ENCODE measurements at regions not wholly inside any gene's neighbourhood (a gene's known extent, or its start where the extent isn't known, plus 50 kb on each side); places are given as distances from the start of the nearest gene placed in this dataset.

DNA sequence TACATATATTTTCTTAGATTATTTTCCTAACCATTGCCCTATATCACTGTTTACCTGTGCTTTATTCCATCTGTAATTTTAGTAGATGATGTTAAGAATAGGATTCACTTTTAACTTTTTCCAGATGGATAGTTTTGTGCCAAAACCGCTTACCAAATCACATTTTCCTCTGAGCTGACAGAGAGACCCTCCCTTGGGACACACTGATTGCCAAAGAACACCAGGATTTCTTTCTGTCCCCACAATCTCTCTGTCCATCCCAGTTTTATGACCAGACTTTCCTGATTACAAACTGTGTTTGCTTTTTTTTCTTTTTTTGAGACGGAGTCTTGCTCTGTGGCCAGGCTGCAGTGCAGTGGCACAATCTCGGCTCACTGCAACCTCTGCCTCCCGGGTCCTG is 81.3 kb upstream of the SPATA31C2 start:
- TF ChIP-seq, protein P1, sequence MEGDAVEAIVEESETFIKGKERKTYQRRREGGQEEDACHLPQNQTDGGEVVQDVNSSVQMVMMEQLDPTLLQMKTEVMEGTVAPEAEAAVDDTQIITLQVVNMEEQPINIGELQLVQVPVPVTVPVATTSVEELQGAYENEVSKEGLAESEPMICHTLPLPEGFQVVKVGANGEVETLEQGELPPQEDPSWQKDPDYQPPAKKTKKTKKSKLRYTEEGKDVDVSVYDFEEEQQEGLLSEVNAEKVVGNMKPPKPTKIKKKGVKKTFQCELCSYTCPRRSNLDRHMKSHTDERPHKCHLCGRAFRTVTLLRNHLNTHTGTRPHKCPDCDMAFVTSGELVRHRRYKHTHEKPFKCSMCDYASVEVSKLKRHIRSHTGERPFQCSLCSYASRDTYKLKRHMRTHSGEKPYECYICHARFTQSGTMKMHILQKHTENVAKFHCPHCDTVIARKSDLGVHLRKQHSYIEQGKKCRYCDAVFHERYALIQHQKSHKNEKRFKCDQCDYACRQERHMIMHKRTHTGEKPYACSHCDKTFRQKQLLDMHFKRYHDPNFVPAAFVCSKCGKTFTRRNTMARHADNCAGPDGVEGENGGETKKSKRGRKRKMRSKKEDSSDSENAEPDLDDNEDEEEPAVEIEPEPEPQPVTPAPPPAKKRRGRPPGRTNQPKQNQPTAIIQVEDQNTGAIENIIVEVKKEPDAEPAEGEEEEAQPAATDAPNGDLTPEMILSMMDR (IDR thresholded peaks at IDR 0.05; ENCODE audit: control insufficient read depth, extremely low read depth, insufficient read depth): no peak
- no peak for DNase-seq (ENCODE audit: low read depth)
- no peak overlapping the region for H3K4me3 ChIP-seq (ENCODE audit: low read depth, low read length)

DNA sequence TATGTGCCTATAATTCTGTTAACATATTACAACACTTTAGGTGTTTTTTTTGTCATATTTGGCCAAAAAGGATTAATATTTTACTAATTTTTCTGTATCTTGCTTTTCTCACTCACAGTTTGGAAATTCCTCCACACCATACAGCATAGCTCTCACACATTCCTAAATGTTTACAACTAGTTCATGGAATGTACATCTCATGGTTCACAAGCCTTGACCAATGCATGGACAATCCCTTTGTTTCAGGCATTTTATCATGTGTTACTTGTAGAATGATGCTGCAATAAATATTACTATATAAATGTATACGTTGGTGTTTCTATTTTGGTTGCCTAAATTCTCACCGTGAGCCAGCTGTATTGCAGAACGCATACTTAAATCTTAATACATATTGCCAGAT is 80.5 kb upstream of the SPATA31C2 start:
- no peak overlapping the region for H3K4me3 ChIP-seq (ENCODE audit: low read depth, low read length)
- TF ChIP-seq, protein P1 (IDR thresholded peaks at IDR 0.05; ENCODE audit: control insufficient read depth, extremely low read depth, insufficient read depth): no peak
- DNase-seq (ENCODE audit: low read depth): no peak

DNA sequence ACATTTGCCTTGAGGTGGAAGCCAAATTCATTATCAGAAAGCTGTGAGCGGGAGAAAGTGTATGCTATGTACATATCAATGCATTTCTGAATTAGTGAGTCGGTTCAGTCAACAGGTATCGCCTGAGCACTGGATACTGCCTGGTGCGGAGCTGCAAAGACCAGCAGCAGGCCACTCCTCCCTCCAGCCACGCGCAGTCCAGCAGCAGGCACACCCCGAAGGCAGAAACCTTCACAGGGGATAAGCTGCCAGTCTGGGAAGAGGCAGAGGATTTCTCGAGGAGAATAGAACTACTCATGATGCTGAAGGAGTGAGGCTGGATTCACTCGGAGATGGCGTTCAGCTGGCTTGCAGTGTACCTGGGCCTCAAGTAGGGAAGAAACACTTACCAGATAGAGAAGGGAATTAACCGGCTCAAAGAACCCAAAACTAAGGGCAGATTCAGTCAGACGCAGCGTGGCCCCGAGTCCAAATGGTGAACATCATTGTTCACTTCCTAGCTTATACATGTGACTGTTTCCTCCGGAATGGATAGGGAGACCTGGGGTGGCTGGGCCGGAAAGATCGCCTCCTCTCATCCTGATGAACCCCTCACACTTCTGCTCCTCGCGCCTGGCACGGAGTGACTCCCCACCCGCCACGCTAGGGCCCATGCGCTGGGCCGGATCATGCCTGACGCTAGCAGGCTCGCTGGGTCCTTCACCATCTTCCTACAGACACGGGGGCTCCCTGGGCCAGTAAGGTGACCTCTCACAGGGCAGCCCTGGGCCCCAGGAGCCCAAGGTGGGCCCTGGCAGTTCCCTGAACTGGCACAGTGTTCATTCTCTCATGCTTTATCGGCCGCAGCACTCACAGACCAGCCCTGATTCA is 78.1 kb upstream of the SPATA31C2 start:
- no peak overlapping the region for H3K4me3 ChIP-seq (ENCODE audit: low read depth, low read length)
- DNase-seq (ENCODE audit: low read depth): no peak
- TF ChIP-seq, protein P1 (IDR thresholded peaks at IDR 0.05; ENCODE audit: control insufficient read depth, extremely low read depth, insufficient read depth): no peak

DNA sequence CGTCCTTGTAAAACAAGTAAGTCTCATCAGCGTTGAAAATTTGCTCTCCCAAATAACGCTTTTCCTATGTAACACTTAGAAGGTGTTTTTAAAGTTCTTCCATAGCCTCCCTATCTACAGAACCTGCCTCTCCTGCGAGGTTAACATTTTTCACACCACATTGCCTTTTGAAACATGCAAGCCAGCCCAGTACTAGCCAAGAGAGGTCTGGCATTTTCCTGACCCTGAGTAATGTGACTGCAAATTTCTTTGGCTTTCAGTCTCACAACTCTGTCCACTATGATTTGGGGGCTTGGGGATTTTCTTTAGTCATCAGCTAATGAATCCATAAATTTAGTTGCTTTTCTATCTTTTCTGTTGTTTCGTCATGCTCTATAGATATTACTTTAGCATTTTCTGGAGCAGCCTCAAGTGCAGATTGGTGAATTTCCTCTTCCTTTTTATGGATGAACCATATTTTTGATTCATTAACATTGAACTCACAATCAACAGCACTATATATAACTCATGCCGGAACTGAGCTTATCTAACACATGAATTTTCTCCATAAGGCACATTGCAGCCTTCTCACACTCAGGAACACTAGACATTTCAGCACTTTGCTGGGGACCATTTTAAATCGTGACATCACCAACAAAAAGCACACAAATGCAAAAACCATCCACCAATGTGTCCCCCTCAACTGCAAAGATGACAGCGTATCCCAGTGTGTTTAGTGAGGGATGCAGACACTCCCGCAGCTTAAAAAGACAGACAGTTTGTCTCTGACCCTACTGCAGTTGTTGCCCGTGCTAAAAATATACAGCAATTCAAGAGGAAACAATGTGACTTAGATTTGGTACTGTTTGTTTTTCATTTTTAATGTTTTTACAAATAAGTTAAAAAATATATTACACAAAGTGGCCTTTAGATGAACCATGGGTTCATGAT is 77.2 kb upstream of the SPATA31C2 start:
- TF ChIP-seq, protein P1 (IDR thresholded peaks at IDR 0.05; ENCODE audit: control insufficient read depth, extremely low read depth, insufficient read depth): no peak
- no peak for DNase-seq (ENCODE audit: low read depth)
- H3K4me3 ChIP-seq (ENCODE audit: low read depth, low read length): no peak overlapping the region

DNA sequence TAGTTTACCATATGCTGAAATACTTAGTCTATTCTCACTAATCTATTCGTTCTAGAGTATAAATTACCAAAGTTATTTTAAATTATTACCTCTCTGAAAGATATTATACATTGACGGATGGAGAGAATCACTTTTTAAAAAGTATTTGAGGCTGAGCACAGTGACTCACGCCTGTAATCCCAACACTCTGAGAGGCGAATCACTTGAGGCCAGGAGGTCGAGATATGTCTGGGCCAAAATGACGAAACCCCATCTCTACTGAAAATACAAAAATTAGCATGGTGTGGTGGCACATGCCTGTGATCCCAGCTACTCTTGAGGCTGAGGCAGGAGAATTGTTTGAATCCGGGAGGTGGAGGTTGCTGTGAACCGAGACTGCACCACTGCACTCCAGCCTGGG is 64.0 kb upstream of the SPATA31C2 start:
- H3K4me3 ChIP-seq (ENCODE audit: low read depth, low read length): no peak overlapping the region
- no peak for DNase-seq (ENCODE audit: low read depth)
- TF ChIP-seq, protein P1 (IDR thresholded peaks at IDR 0.05; ENCODE audit: control insufficient read depth, extremely low read depth, insufficient read depth): no peak

DNA sequence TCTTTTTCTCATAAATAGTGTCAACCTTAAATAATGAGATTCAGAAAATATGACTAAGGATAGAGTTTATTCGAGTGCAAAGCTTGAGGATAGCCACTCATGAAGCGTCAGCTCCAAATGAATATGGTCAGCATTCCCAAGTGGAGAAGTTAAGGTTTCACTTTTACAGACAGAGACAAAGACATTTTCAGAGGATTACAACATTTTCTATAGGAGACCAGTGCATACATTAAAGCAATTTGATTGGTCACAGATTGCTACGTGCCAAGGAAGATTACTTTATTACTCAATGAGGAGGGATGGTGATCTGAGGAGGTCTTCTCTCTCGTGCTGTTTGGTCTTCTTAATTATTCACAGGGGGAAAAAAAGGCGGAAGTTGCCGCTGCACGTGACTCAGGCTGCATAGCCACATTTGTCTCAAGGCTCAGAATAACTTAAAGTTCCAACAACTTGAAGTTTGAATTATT is 60.1 kb upstream of the SPATA31C2 start:
- H3K4me3 ChIP-seq (ENCODE audit: low read depth, low read length): no peak overlapping the region
- TF ChIP-seq, protein P1 (IDR thresholded peaks at IDR 0.05; ENCODE audit: control insufficient read depth, extremely low read depth, insufficient read depth): no peak
- no peak for DNase-seq (ENCODE audit: low read depth)

All from LNCaP clone FGC (cell line).